HEK293 (cell line): ENCODE measurements at regions not wholly inside any gene's neighbourhood (a gene's known extent, or its start where the extent isn't known, plus 50 kb on each side); places are given as distances from the start of the nearest gene placed in this dataset.

ENCODE experiments used
- CTCF ChIA-PET: fragments of 350-600 bp; formaldehyde crosslinking; extraction: SDS; loops from one replicate; lab custom pipeline; 2021; ENCODE audit warnings: antibody characterized with exemption; lab: Yijun Ruan, JAX
- POLR2A ChIA-PET: fragments of 300-600 bp; formaldehyde crosslinking; extraction: SDS; loops from one replicate; lab custom pipeline; 2020; ENCODE audit warnings: antibody characterized with exemption, inconsistent platforms; lab: Yijun Ruan, JAX
- H3K27ac ChIP-seq: fragments of 200-500 bp; sonication (Bioruptor generic); 2 replicates; pipeline ENCODE4 v1.5.1; 2014; ENCODE audit warnings: low read depth, low read length, control low read depth, inconsistent platforms; ENCODE audit errors: extremely low read depth
- H3K36me3 ChIP-seq, 2 experiments: fragments of 200-500 bp in 1 of 2; sonication (Bioruptor generic) in 1 of 2; 1 replicate in 1 of 2; 2 replicates in 1 of 2; pipeline ENCODE4 v1.5.1; 2014 to 2017; ENCODE audit warnings: inconsistent platforms in 2 of 2, low read length in 2 of 2; ENCODE audit not compliant: control insufficient read depth in 2 of 2, insufficient read depth in 1 of 2
- H3K4me1 ChIP-seq: fragments of 200-500 bp; sonication (Bioruptor generic); 2 replicates; pipeline ENCODE4 v1.5.1; 2014; ENCODE audit warnings: mild to moderate bottlenecking, low read length, inconsistent platforms; ENCODE audit not compliant: control insufficient read depth, insufficient read depth
- H3K4me3 ChIP-seq: 2 replicates; pipeline ENCODE4 v1.5.1; 2011; ENCODE audit warnings: low read depth, mild to moderate bottlenecking, control low read depth, low read length, moderate library complexity
- H3K9me3 ChIP-seq: fragments of 200-500 bp; sonication (Bioruptor generic); 2 replicates; pipeline ENCODE4 v1.5.1; 2014; ENCODE audit warnings: low read depth, low read length, inconsistent platforms; ENCODE audit not compliant: control insufficient read depth, insufficient read depth
- GFI1B ChIP-seq: fragments of 450-650 bp; formaldehyde crosslinking; IDR thresholded peaks from 2 replicates; pipeline ENCODE4 v1.5.1; 2016; ENCODE audit warnings: missing biosample characterization, missing genetic modification characterization
- GLIS1 ChIP-seq: fragments of 450-650 bp; formaldehyde crosslinking; IDR thresholded peaks from 2 replicates; pipeline ENCODE4 v1.5.1; 2016; ENCODE audit warnings: missing biosample characterization, missing genetic modification characterization
- KLF9 ChIP-seq: fragments of 450-650 bp; formaldehyde crosslinking; IDR thresholded peaks from 2 replicates; pipeline ENCODE4 v1.5.1; 2016; ENCODE audit warnings: missing biosample characterization, missing genetic modification characterization, low read depth
- PRDM4 ChIP-seq: fragments of 450-650 bp; formaldehyde crosslinking; IDR thresholded peaks from 2 replicates; pipeline ENCODE4 v1.5.1; 2017; ENCODE audit warnings: missing biosample characterization, missing genetic modification characterization
- SP2 ChIP-seq: fragments of 450-650 bp; formaldehyde crosslinking; IDR thresholded peaks from 2 replicates; pipeline ENCODE4 v1.5.1; 2016; ENCODE audit warnings: missing biosample characterization, missing genetic modification characterization
- ZBTB11 ChIP-seq: fragments of 450-650 bp; formaldehyde crosslinking; conservative IDR thresholded peaks from 2 replicates; pipeline ENCODE4 v1.5.1; 2016; ENCODE audit warnings: low read depth, missing biosample characterization, missing genetic modification characterization
- ZFHX2 ChIP-seq: fragments of 450-650 bp; formaldehyde crosslinking; conservative IDR thresholded peaks from 2 replicates; pipeline ENCODE4 v1.5.1; 2016; ENCODE audit warnings: missing biosample characterization, missing genetic modification characterization
- ZNF10 ChIP-seq: fragments of 450-650 bp; formaldehyde crosslinking; IDR thresholded peaks from 2 replicates; pipeline ENCODE4 v1.5.1; 2017; ENCODE audit warnings: missing biosample characterization, missing genetic modification characterization
- ZNF132 ChIP-seq: fragments of 450-650 bp; formaldehyde crosslinking; IDR thresholded peaks from 2 replicates; pipeline ENCODE4 v1.5.1; 2017; ENCODE audit warnings: missing biosample characterization, missing genetic modification characterization, borderline replicate concordance
- ZNF169 ChIP-seq: fragments of 450-650 bp; formaldehyde crosslinking; IDR thresholded peaks from 2 replicates; pipeline ENCODE4 v1.5.1; 2016; ENCODE audit warnings: missing biosample characterization, missing genetic modification characterization
- ZNF18 ChIP-seq: fragments of 450-650 bp; formaldehyde crosslinking; IDR thresholded peaks from 2 replicates; pipeline ENCODE4 v1.5.1; 2016; ENCODE audit warnings: missing biosample characterization, missing genetic modification characterization
- ZNF19 ChIP-seq: fragments of 450-650 bp; formaldehyde crosslinking; IDR thresholded peaks from 2 replicates; pipeline ENCODE4; 2016; ENCODE audit warnings: missing biosample characterization, missing genetic modification characterization, low read depth
- ZNF202 ChIP-seq: fragments of 450-650 bp; formaldehyde crosslinking; IDR thresholded peaks from 2 replicates; pipeline ENCODE4 v1.5.1; 2016; ENCODE audit warnings: missing biosample characterization, missing genetic modification characterization, borderline replicate concordance
- ZNF24 ChIP-seq: fragments of 450-650 bp; formaldehyde crosslinking; IDR thresholded peaks from 2 replicates; pipeline ENCODE4 v1.5.1; 2016; ENCODE audit warnings: missing biosample characterization, missing genetic modification characterization
- ZNF266 ChIP-seq: fragments of 450-650 bp; formaldehyde crosslinking; IDR thresholded peaks from 2 replicates; pipeline ENCODE4 v1.5.1; 2016; ENCODE audit warnings: missing biosample characterization, missing genetic modification characterization, low read depth
- ZNF280D ChIP-seq: fragments of 450-650 bp; formaldehyde crosslinking; IDR thresholded peaks from 2 replicates; pipeline ENCODE4 v1.5.1; 2016; ENCODE audit warnings: missing biosample characterization, missing genetic modification characterization
- ZNF292 ChIP-seq: fragments of 450-650 bp; formaldehyde crosslinking; IDR thresholded peaks from 2 replicates; pipeline ENCODE4 v1.5.1; 2016; ENCODE audit warnings: low read depth, missing biosample characterization, missing genetic modification characterization, borderline replicate concordance
- ZNF362 ChIP-seq: fragments of 450-650 bp; formaldehyde crosslinking; IDR thresholded peaks from 2 replicates; pipeline ENCODE4 v1.5.1; 2016; ENCODE audit warnings: missing biosample characterization, missing genetic modification characterization
- ZNF404 ChIP-seq: fragments of 450-650 bp; formaldehyde crosslinking; IDR thresholded peaks from 2 replicates; pipeline ENCODE4 v1.5.1; 2017; ENCODE audit warnings: missing biosample characterization, missing genetic modification characterization
- ZNF433 ChIP-seq: fragments of 450-650 bp; formaldehyde crosslinking; IDR thresholded peaks from 2 replicates; pipeline ENCODE4 v1.5.1; 2016; ENCODE audit warnings: missing biosample characterization, missing genetic modification characterization, low read depth
- ZNF510 ChIP-seq: fragments of 450-650 bp; formaldehyde crosslinking; IDR thresholded peaks from 2 replicates; pipeline ENCODE4 v1.5.1; 2018; ENCODE audit warnings: mild to moderate bottlenecking, missing genetic modification characterization, missing biosample characterization; ENCODE audit not compliant: insufficient replicate concordance
- ZNF544 ChIP-seq: fragments of 450-650 bp; formaldehyde crosslinking; IDR thresholded peaks from 2 replicates; pipeline ENCODE4 v1.5.0; 2017; ENCODE audit warnings: missing biosample characterization, missing genetic modification characterization
- ZNF610 ChIP-seq: fragments of 450-650 bp; formaldehyde crosslinking; IDR thresholded peaks from 2 replicates; pipeline ENCODE4 v1.5.1; 2016; ENCODE audit warnings: missing biosample characterization, missing genetic modification characterization, borderline replicate concordance
- ZNF658 ChIP-seq: fragments of 450-650 bp; formaldehyde crosslinking; IDR thresholded peaks from 2 replicates; pipeline ENCODE4; 2016; ENCODE audit warnings: missing biosample characterization, missing genetic modification characterization
- ZNF768 ChIP-seq: fragments of 450-650 bp; formaldehyde crosslinking; IDR thresholded peaks from 2 replicates; pipeline ENCODE4 v1.5.1; 2018; ENCODE audit warnings: missing biosample characterization, mild to moderate bottlenecking, missing genetic modification characterization
- ZSCAN30 ChIP-seq: fragments of 450-650 bp; IDR thresholded peaks from 2 replicates; pipeline ENCODE4 v1.5.1; 2018; ENCODE audit warnings: missing biosample characterization, mild to moderate bottlenecking, missing genetic modification characterization, moderate library complexity

- no peak overlapping the region for H3K4me3 ChIP-seq
- CTCF ChIA-PET, result interaction anchor here (0.6 kb wide), 2 partner anchors 445 to 703 kb away, joined by 3 to 4 read pairs; no protein-coding TSS in a partner anchor
- no peak overlapping the region for H3K27ac ChIP-seq
- POLR2A ChIA-PET, result no interaction called here
- TF ChIP-seq ZNF18, result no peak
- TF ChIP-seq ZNF19 (tag by site-specific recombination), result no peak
- no peak for TF ChIP-seq ZNF544
- TF ChIP-seq ZNF292 (tag by site-specific recombination), result no peak
- TF ChIP-seq GFI1B (tag by site-specific recombination), result no peak
- no peak for TF ChIP-seq ZNF768 (tag by site-specific recombination)
- no peak for TF ChIP-seq ZNF10 (tag by site-specific recombination)
- TF ChIP-seq ZNF362 (tag by site-specific recombination), result no peak
- TF ChIP-seq SP2 (tag by site-specific recombination), result no peak
- no peak for TF ChIP-seq KLF9
- TF ChIP-seq ZFHX2 (tag by site-specific recombination), result no peak
- no peak for TF ChIP-seq GLIS1
- no peak for TF ChIP-seq ZNF202 (tag by site-specific recombination)
- TF ChIP-seq ZBTB11, result no peak
- TF ChIP-seq ZNF266 (tag by site-specific recombination), result no peak
- no peak for TF ChIP-seq ZNF169 (tag by site-specific recombination)
- no peaks in the 10 kb centered on the region for H3K9me3 ChIP-seq
- no peaks in the 10 kb centered on the region for H3K36me3 ChIP-seq
- H3K4me1 ChIP-seq, result no peaks in the 10 kb centered on the region
These were observed 61.1 kb upstream of the KLHL13 start for GRCh38 chrX:118177708-118178107.

GRCh38 chrX:118178450-118178849 lies 61.8 kb upstream of the KLHL13 start:
- H3K27ac ChIP-seq, result no peak overlapping the region
- no peaks in the 10 kb centered on the region for H3K36me3 ChIP-seq
- ChIA-PET CTCF (interaction anchor here (1.5 kb wide), 1 partner anchor 13 kb away, joined by 5 read pairs; no protein-coding TSS in a partner anchor), POLR2A (no interaction called here)
- H3K9me3 ChIP-seq, result no peaks in the 10 kb centered on the region
- no peaks in the 10 kb centered on the region for H3K4me1 ChIP-seq
- no peak overlapping the region for H3K4me3 ChIP-seq
- TF ChIP-seq ZNF610, result no peak
- no peak for TF ChIP-seq ZNF132
- no peak for TF ChIP-seq ZNF433 (tag by site-specific recombination)
- TF ChIP-seq ZSCAN30, result no peak
- no peak for TF ChIP-seq ZNF510
- no peak for TF ChIP-seq PRDM4 (tag by site-specific recombination)
- no peak for TF ChIP-seq ZNF404
- TF ChIP-seq ZNF280D, result no peak
- no peak for TF ChIP-seq ZNF658
- TF ChIP-seq ZNF24, result no peak
